Type B pancreatic cell (in vitro differentiated cells): ENCODE measurements at regions not wholly inside any gene's neighbourhood (a gene's known extent, or its start where the extent isn't known, plus 50 kb on each side); places are given as distances from the start of the nearest gene placed in this dataset.

Experiments
- DNase-seq: peaks from one replicate; pipeline ENCODE4 v3.0.0; 2021; ENCODE audit warnings: mixed read lengths; ENCODE audit not compliant: unreplicated experiment; ENCODE audit errors: extremely low spot score
- H3K27ac Mint-ChIP-seq: 2 replicates; pipeline ENCODE4 v1.8.0; 2021; ENCODE audit warnings: mild to moderate bottlenecking, mixed read lengths
- H3K27me3 Mint-ChIP-seq: 2 replicates; pipeline ENCODE4 v1.8.0; 2021; ENCODE audit warnings: mixed read lengths
- H3K36me3 Mint-ChIP-seq: 2 replicates; pipeline ENCODE4 v1.8.0; 2021; ENCODE audit warnings: mixed read lengths
- H3K4me1 Mint-ChIP-seq: one replicate; pipeline ENCODE4 v1.8.0; 2021; ENCODE audit warnings: mixed read lengths; ENCODE audit not compliant: unreplicated experiment
- H3K4me3 Mint-ChIP-seq: 2 replicates; pipeline ENCODE4 v1.8.0; 2021; ENCODE audit warnings: mild to moderate bottlenecking, mixed read lengths
- H3K9me3 Mint-ChIP-seq: 2 replicates; pipeline ENCODE4 v1.8.0; 2021; ENCODE audit warnings: mixed read lengths
- TF ChIP-seq, protein P1 (sequence below): fragments of 200-600 bp; sonication (generic); conservative IDR thresholded peaks from 2 replicates; pipeline ENCODE4 v1.5.0; 2021; ENCODE audit warnings: antibody characterized with exemption, mild to moderate bottlenecking

DNA sequence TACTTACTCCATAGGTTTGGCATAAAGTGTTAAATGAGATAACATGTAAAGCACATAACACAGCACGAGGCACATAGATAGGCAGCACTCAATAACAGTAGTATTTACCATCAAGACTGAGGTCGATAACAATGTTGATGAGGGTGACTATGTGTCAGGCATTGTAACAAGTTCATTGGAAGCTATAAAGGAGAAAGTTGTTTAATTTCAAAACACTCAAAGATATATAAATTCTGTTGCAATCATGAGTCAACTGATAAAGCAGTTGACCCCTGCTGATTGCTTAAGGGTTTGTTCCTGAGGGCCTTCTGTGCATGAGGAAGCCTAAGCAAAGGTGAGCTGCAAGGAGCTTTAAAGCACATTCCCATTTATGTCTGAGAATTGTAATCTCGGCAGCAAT is 760.5 kb downstream of the SATB2 start:
- H3K4me1 Mint-ChIP-seq, result peaks cover 19% of the 10 kb centered on the region

DNA sequence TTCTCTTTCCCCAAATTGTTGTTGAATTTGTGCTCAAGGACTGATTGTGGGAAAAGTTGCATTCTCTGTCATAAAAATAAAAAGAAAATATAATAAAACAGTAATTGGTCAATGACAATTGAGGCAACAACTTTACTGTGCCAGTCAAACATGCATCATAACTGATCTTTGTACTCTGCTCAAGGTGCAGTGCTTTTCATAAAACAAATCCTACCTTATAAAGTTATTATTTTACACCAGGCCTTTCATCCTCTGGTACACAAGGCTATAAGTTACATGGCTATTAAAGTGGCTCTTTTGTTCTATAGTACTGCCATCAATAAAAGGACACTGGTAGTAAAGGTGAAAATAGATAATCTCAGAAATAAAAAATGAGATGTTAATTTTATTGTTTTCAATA is 761.9 kb downstream of the SATB2 start:
- Mint-ChIP-seq H3K4me3 (no peak overlapping the region), H3K4me1 (peaks cover 21% of the 10 kb centered on the region), H3K27ac (no peak overlapping the region), H3K36me3 (no peaks in the 10 kb centered on the region), H3K9me3 (no peaks in the 10 kb centered on the region), H3K27me3 (no peaks in the 10 kb centered on the region)
- TF ChIP-seq, protein P1, sequence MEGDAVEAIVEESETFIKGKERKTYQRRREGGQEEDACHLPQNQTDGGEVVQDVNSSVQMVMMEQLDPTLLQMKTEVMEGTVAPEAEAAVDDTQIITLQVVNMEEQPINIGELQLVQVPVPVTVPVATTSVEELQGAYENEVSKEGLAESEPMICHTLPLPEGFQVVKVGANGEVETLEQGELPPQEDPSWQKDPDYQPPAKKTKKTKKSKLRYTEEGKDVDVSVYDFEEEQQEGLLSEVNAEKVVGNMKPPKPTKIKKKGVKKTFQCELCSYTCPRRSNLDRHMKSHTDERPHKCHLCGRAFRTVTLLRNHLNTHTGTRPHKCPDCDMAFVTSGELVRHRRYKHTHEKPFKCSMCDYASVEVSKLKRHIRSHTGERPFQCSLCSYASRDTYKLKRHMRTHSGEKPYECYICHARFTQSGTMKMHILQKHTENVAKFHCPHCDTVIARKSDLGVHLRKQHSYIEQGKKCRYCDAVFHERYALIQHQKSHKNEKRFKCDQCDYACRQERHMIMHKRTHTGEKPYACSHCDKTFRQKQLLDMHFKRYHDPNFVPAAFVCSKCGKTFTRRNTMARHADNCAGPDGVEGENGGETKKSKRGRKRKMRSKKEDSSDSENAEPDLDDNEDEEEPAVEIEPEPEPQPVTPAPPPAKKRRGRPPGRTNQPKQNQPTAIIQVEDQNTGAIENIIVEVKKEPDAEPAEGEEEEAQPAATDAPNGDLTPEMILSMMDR, result no peak
- DNase-seq, result no peak

More for the DNA sequence above, 760.5 kb downstream of the SATB2 start:
- Mint-ChIP-seq H3K9me3 (no peaks in the 10 kb centered on the region), H3K27ac (no peak overlapping the region), H3K36me3 (no peaks in the 10 kb centered on the region), H3K27me3 (no peaks in the 10 kb centered on the region), H3K4me3 (no peak overlapping the region)
- TF ChIP-seq, protein P1, result no peak
- DNase-seq, result no peak

DNA sequence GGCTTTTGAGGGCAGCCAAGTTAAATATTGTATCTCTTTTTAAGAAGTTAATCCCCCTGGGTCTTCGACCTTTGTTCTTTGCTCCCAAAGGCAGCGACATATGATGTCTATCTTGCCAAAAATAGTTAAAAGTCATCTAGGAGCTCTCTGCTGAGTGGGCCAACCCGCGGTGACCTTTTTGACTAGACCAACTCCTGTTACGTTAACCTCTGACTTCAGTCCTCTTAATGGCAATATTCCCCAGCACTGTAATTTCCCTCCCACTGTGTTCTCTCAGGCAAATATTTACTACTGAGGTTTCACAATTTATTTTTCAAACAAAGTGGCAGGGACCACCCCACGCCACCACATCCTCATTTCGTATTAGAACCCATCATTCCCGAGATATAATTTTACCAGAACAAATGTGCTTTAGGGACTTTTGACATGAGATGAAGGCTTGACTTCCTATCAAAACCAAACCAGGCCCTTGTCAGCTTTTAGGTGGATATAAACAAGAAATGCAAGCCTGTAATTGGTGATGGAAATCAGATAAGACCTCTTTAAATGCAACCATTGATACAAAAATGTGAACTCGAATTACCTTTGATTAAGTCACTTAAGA is 764.7 kb downstream of the SATB2 start:
- Mint-ChIP-seq H3K4me1 (peaks cover 16% of the 10 kb centered on the region), H3K27me3 (no peaks in the 10 kb centered on the region), H3K27ac (no peak overlapping the region), H3K4me3 (peak overlapping the region; percentile 12), H3K36me3 (no peaks in the 10 kb centered on the region), H3K9me3 (no peaks in the 10 kb centered on the region)
- TF ChIP-seq, protein P1, result no peak
- DNase-seq, result no peak

DNA sequence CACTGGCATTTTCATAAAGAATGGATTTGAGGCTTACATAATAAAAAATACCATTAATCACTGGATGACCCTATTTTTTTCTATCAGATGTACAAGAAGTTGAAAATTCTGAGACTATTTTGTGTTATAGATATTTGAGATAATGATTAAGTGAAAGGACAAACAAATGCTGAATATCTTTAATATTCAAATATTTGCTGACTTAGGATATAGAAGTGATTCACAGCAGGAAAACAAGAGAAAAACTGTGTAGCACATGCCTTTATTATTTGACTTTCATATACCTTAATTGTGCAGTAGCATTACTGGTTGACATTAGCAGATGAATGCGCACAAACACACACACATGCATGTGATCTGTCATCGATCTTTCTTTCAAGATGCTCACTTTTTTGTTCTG is 766.5 kb downstream of the SATB2 start:
- TF ChIP-seq, protein P1, result no peak
- Mint-ChIP-seq H3K27me3 (peaks cover 2% of the 10 kb centered on the region), H3K4me1 (peaks cover 16% of the 10 kb centered on the region), H3K4me3 (no peak overlapping the region), H3K36me3 (no peaks in the 10 kb centered on the region), H3K27ac (no peak overlapping the region), H3K9me3 (no peaks in the 10 kb centered on the region)
- no peak for DNase-seq

DNA sequence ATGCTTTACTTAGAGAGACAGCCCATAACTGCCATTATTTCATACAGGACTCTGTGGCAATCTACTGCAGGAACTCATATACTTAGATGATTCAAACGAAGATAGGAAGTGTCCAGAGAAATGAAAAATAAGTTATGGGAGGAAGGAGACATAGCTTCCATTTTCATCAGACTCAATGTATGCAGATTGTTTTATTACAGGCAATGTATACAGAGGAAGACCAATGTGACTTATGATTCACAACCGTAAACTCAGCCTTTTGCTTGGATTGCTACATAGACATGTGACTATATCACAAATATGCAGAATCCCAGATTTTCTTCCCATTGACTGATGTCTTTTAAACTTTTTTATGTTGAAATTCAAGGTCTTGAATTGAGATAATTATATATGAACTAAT is 793.4 kb downstream of the SATB2 start:
- no peaks in the 10 kb centered on the region for H3K36me3 Mint-ChIP-seq
- no peak for DNase-seq
- no peaks in the 10 kb centered on the region for H3K9me3 Mint-ChIP-seq
- TF ChIP-seq, protein P1, result no peak
- H3K27ac Mint-ChIP-seq, result no peak overlapping the region
- no peak overlapping the region for H3K4me3 Mint-ChIP-seq
- no peaks in the 10 kb centered on the region for H3K4me1 Mint-ChIP-seq
- H3K27me3 Mint-ChIP-seq, result no peaks in the 10 kb centered on the region

DNA sequence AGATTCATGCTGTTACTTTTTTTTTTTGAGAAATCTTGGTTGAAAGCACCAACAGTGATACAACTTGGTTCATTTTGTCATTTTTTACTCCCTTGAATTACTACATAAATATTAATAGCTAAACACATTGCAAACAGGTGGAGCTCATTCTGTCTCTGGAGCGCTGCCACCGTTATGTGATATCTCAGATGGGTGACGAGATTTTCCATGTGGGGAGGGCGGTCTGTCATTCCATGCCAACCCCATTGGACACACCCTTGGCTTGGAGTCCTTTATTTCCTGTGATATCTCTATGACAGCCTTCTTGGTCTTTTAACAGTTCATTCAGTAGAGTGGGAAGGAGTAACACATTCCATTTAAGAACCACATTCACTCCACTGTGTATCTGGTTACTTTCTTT is 794.8 kb downstream of the SATB2 start:
- Mint-ChIP-seq H3K27me3 (no peaks in the 10 kb centered on the region), H3K4me3 (no peak overlapping the region), H3K27ac (no peak overlapping the region), H3K36me3 (no peaks in the 10 kb centered on the region), H3K4me1 (no peaks in the 10 kb centered on the region), H3K9me3 (no peaks in the 10 kb centered on the region)
- TF ChIP-seq, protein P1, result no peak
- DNase-seq, result no peak
